ENCODE measurements at regions not wholly inside any gene's neighbourhood (a gene's known extent, or its start where the extent isn't known, plus 50 kb on each side); places are given as distances from the start of the nearest gene placed in this dataset.
"Not testable (repeated sequence)": the region's sequence is repeated elsewhere in the genome, so short reads cannot be mapped to it uniquely, and the experiment has no call there.

DNA sequence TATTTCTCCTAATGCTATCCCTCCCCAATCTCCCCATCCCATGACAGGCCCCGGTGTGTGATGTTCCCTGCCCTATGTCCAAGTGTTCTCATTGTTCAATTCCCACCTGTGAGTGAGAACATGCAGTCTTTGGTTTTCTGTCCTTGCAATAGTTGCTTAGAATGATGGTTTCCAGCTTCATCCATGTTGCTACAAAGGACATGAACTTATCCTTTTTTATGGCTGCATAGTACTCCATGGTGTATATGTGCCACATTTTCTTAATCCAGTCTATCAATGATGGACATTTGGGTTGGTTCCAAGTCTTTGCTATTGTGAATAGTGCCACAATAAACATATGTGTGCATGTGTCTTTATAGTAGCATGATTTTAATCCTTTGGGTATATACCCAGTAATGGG, 51.3 kb upstream of the RIOK2 start:
- H3K4me1 ChIP-seq; H3K36me3 ChIP-seq; H3K9me3 ChIP-seq; intact Hi-C loops (cut with DNase I); H3K27ac ChIP-seq; H3K27me3 ChIP-seq; H3K4me3 ChIP-seq; DNase-seq (ENCODE audit: extremely low spot score in 2 of 2): not testable (repeated sequence)

DNA sequence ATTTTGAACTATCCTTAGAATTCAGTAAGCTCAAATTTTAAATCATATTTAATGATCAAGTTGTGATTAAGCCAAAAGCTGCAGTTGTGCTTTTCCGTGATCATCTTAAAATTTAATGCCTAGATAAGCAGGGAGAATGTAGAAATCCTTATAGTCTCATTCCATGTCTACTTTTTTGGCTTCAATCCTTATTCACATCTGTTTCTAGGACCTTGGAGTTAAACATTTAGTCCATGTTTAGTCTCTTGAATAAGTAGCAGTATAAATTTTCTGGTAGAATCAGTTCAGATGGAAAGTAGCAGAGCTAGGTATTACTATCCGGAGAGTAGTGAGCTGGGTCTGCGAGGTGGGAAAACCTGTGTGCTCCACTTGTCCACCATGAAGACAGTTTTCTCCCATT, 59.3 kb upstream of the RIOK2 start:
- Histone ChIP-seq H3K36me3 (no peaks in the 10 kb centered on the region), H3K4me1 (no peaks in the 10 kb centered on the region), H3K27ac (no peak overlapping the region), H3K4me3 (no peak overlapping the region), H3K27me3 (no peaks in the 10 kb centered on the region), H3K9me3 (no peaks in the 10 kb centered on the region)
- intact Hi-C loops (cut with DNase I): no loop called here
- TF ChIP-seq, protein P1, sequence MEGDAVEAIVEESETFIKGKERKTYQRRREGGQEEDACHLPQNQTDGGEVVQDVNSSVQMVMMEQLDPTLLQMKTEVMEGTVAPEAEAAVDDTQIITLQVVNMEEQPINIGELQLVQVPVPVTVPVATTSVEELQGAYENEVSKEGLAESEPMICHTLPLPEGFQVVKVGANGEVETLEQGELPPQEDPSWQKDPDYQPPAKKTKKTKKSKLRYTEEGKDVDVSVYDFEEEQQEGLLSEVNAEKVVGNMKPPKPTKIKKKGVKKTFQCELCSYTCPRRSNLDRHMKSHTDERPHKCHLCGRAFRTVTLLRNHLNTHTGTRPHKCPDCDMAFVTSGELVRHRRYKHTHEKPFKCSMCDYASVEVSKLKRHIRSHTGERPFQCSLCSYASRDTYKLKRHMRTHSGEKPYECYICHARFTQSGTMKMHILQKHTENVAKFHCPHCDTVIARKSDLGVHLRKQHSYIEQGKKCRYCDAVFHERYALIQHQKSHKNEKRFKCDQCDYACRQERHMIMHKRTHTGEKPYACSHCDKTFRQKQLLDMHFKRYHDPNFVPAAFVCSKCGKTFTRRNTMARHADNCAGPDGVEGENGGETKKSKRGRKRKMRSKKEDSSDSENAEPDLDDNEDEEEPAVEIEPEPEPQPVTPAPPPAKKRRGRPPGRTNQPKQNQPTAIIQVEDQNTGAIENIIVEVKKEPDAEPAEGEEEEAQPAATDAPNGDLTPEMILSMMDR (IDR thresholded peaks at IDR 0.05): no peak
- TF ChIP-seq POLR2A (IDR thresholded peaks at IDR 0.05) (no peak), POLR2AphosphoS5 (IDR thresholded peaks at IDR 0.05; ENCODE audit: insufficient read depth in 1 of 2, low read depth in 1 of 2) (no peak)
- DNase-seq (ENCODE audit: extremely low spot score in 2 of 2): no peak

DNA sequence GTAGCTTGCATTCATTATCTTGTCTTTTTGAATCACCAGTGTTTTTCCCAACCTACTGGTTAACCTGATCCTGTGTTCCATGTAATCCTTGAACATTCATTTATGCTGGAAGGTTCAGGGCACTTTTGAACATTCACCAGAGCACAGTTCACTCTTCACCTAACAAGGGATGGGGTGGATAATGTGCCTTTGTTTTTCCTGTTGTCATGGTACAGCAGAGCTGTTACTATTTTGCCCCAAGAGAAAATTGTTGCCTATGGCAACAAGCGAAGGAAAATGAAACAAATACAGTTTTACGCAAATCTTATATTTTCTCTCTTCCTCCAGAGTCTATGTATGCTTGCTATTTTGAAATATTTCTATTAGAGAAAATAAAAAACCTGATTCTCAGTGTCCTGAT, 60.3 kb upstream of the RIOK2 start:
- Histone ChIP-seq H3K27ac (no peak overlapping the region), H3K9me3 (no peaks in the 10 kb centered on the region), H3K4me1 (no peaks in the 10 kb centered on the region), H3K4me3 (no peak overlapping the region), H3K27me3 (no peaks in the 10 kb centered on the region), H3K36me3 (no peaks in the 10 kb centered on the region)
- intact Hi-C loops (cut with DNase I): no loop called here
- no peak for DNase-seq (ENCODE audit: extremely low spot score in 2 of 2)
- TF ChIP-seq POLR2A (IDR thresholded peaks at IDR 0.05) (no peak), POLR2AphosphoS5 (IDR thresholded peaks at IDR 0.05; ENCODE audit: insufficient read depth in 1 of 2, low read depth in 1 of 2) (no peak)
- TF ChIP-seq, protein P1 (IDR thresholded peaks at IDR 0.05): no peak

DNA sequence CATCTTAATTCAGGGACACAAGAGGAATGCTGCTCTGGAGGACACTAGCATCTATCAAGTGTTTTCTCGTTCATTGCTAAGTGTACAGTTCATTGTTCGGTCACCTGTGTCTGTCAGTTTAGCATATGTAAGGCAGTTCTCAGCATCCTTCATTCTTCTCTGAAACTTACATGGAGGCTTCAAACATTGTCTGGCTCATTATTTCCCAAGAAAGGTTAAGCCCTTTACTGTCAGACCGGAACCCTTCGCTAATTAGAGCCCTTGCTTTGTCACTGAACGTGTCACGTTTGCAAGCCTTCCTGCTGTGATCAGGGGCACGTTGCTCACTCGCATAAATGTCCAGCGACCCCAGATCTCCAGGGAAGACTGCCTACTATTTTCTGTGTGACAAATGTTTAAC, 62.3 kb upstream of the RIOK2 start:
- H3K36me3 ChIP-seq: no peaks in the 10 kb centered on the region
- H3K4me1 ChIP-seq: no peaks in the 10 kb centered on the region
- H3K9me3 ChIP-seq: no peaks in the 10 kb centered on the region
- no peak overlapping the region for H3K4me3 ChIP-seq
- no peaks in the 10 kb centered on the region for H3K27me3 ChIP-seq
- DNase-seq (ENCODE audit: extremely low spot score in 2 of 2): no peak
- H3K27ac ChIP-seq: no peak overlapping the region
- intact Hi-C loops (cut with DNase I): no loop called here
- TF ChIP-seq, protein P1 (IDR thresholded peaks at IDR 0.05): no peak
- TF ChIP-seq POLR2AphosphoS5 (IDR thresholded peaks at IDR 0.05; ENCODE audit: insufficient read depth in 1 of 2, low read depth in 1 of 2) (no peak), POLR2A (IDR thresholded peaks at IDR 0.05) (no peak)

DNA sequence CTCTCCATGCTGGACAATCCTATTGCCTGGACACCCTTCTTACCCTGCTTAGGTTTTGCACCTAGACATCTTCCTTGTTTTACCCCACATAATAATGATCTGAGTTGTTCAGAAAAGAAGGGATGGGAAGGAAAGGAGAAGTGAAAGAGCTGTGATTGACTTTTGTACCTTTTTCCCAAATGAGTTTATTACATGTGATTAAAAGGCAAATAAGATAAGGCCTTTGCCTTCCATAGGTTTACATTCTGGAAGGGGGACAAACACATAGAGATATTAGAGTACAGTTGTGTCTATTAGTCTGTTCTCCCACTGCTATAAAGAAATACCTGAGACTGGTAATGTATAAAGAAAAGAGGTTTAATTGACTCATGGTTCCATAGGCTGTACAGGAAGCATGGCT, 67.1 kb upstream of the RIOK2 start:
- H3K27ac ChIP-seq: no peak overlapping the region
- DNase-seq (ENCODE audit: extremely low spot score in 2 of 2): no peak
- no peak overlapping the region for H3K4me3 ChIP-seq
- no peaks in the 10 kb centered on the region for H3K4me1 ChIP-seq
- intact Hi-C loops (cut with DNase I): no loop called here
- no peaks in the 10 kb centered on the region for H3K27me3 ChIP-seq
- H3K9me3 ChIP-seq: no peaks in the 10 kb centered on the region
- TF ChIP-seq POLR2A (IDR thresholded peaks at IDR 0.05): no peak
- TF ChIP-seq, protein P1 (IDR thresholded peaks at IDR 0.05): no peak
- no peak for TF ChIP-seq POLR2AphosphoS5 (IDR thresholded peaks at IDR 0.05; ENCODE audit: insufficient read depth in 1 of 2, low read depth in 1 of 2)
- H3K36me3 ChIP-seq: no peaks in the 10 kb centered on the region

DNA sequence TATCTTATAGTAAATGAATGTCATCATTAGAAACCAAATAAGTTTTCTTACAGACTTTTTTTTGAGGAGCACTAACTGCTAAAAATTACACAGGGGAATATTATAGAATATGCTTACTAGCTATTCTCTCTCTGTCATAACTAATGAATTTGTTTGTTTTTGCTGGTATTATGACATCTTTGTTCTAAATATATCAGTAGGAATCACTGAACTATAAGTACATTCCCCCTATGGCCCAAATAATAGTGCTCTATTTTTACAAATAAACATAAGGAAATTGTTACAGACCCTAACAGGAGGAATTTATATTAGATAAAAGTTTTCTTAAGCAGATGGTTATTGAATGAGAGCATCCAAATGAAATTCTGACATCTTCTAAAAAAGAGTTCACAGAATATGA, 83.0 kb upstream of the RIOK2 start:
- intact Hi-C loops (cut with DNase I): no loop called here

More for the DNA sequence above, 83.0 kb upstream of the RIOK2 start:
- Histone ChIP-seq H3K36me3 (no peaks in the 10 kb centered on the region), H3K4me3 (no peak overlapping the region), H3K27me3 (no peaks in the 10 kb centered on the region), H3K9me3 (no peaks in the 10 kb centered on the region), H3K4me1 (no peaks in the 10 kb centered on the region), H3K27ac (no peak overlapping the region)
- no peak for DNase-seq (ENCODE audit: extremely low spot score in 2 of 2)
- no peak for TF ChIP-seq POLR2A (IDR thresholded peaks at IDR 0.05)
- no peak for TF ChIP-seq POLR2AphosphoS5 (IDR thresholded peaks at IDR 0.05; ENCODE audit: insufficient read depth in 1 of 2, low read depth in 1 of 2)
- TF ChIP-seq, protein P1 (IDR thresholded peaks at IDR 0.05): no peak
